ENCODE measurements at regions not wholly inside any gene's neighbourhood (a gene's known extent, or its start where the extent isn't known, plus 50 kb on each side); places are given as distances from the start of the nearest gene placed in this dataset.

GRCh38 chr4:96009427-96010119 is 169.7 kb downstream of the PDHA2 start:
- TF ChIP-seq, protein P1, sequence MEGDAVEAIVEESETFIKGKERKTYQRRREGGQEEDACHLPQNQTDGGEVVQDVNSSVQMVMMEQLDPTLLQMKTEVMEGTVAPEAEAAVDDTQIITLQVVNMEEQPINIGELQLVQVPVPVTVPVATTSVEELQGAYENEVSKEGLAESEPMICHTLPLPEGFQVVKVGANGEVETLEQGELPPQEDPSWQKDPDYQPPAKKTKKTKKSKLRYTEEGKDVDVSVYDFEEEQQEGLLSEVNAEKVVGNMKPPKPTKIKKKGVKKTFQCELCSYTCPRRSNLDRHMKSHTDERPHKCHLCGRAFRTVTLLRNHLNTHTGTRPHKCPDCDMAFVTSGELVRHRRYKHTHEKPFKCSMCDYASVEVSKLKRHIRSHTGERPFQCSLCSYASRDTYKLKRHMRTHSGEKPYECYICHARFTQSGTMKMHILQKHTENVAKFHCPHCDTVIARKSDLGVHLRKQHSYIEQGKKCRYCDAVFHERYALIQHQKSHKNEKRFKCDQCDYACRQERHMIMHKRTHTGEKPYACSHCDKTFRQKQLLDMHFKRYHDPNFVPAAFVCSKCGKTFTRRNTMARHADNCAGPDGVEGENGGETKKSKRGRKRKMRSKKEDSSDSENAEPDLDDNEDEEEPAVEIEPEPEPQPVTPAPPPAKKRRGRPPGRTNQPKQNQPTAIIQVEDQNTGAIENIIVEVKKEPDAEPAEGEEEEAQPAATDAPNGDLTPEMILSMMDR (conservative IDR thresholded peaks at IDR 0.05; ENCODE audit: low read length), result no peak
- TF ChIP-seq EZH2phosphoT487 (IDR thresholded peaks at IDR 0.05; ENCODE audit: borderline replicate concordance), result no peak
